Spleen (tissue), 7 donors: ENCODE measurements at regions not wholly inside any gene's neighbourhood (a gene's known extent, or its start where the extent isn't known, plus 50 kb on each side); places are given as distances from the start of the nearest gene placed in this dataset.

Experiments used
- CTCF ChIP-seq, 11 experiments: fragments of 200-600 bp in 7 of 11; fragments of 450-650 bp in 4 of 11; sonication (generic) in 4 of 11; IDR thresholded peaks in 8 of 11; conservative IDR thresholded peaks in 3 of 11; 1 replicate in 7 of 11; 2 replicates in 4 of 11; pipeline versions ENCODE4 v1.4.0 to v1.8.0; 2016 to 2021; ENCODE audit warnings: antibody characterized with exemption in 11 of 11, inconsistent platforms in 4 of 11, mild to moderate bottlenecking in 1 of 11
- POLR2A ChIP-seq, 3 donors: fragments of 450-650 bp; IDR thresholded peaks; one replicate each; pipeline ENCODE4 v1.5.1; 2017; ENCODE audit warnings: antibody characterized with exemption in 3 of 3, mild to moderate bottlenecking in 1 of 3
- donor health status: DM: no; HTN: no; CAD: no; lungs with moderate emphysema.
- donor health status: DM: no; HTN: no; CAD: no.
- donor health status: DM: no; HTN: no; CAD: no.

GRCh38 chr10:65123120-65123519, 1601.9 kb downstream of the REEP3 start:
- TF ChIP-seq CTCF (IDR thresholded peaks at IDR 0.05 in 8 of 11, conservative IDR thresholded peaks at IDR 0.05 in 3 of 11) (no peak), POLR2A (IDR thresholded peaks at IDR 0.05) (no peak)
